Forelimb muscle (tissue), 1 donor: ENCODE measurements at regions not wholly inside any gene's neighbourhood (a gene's known extent, or its start where the extent isn't known, plus 50 kb on each side); places are given as distances from the start of the nearest gene placed in this dataset.

Source experiments
- DNase-seq: peaks from one replicate; pipeline ENCODE4 v3.0.0-alpha.2; 2013; ENCODE audit warnings: low read depth

DNA sequence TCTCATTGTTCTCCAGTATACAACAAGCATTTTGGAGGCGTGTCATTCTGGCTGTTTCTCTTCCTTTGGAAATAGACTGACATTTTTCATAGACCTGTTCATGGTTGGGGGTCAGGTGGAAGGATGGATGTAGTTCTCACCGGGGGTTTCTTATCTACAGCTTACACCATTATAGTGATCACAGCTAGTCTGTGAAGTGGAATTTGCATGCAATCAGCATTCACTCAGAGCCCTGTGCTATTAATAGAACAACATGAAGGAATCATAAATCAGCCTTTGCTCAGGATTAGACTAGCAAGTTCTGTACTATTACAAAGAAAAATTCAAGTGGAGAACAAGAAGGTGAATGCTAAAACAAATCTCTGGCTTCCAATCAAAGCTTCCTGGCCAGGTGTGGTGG is 132.6 kb upstream of the PUDP start:
- no peak for DNase-seq

- no peak for DNase-seq
Measured at GRCh38 chrX:7272346-7272745, 124.4 kb upstream of the PUDP start.

- DNase-seq, result no peak
Measured at GRCh38 chrX:7270933-7271332, 123.0 kb upstream of the PUDP start.

- no peak for DNase-seq
Measured at GRCh38 chrX:7269991-7270390, 122.0 kb upstream of the PUDP start.

- DNase-seq, result no peak
Measured at GRCh38 chrX:7269589-7269988, 121.6 kb upstream of the PUDP start.

GRCh38 chrX:7266288-7266687 is 118.3 kb upstream of the PUDP start:
- DNase-seq, result no peak

DNA sequence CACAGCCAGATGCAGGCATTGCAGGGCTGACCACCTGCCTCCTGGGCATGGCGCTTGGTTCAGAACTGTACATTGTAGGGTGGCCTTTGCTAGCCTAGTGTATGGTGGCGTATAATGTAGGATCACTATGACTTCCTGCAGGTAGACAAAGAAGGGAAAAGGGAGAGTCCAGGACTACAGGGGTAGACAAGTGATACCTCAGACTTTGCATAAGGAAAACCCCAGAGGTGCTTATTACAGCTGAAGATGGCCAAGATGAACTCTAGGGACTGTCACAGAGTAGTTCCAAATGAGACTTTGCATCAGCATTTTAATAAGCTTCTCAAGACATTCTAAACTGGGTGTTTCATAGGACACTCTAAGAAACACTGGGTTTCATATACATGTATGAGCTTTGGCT is 116.4 kb upstream of the PUDP start:
- DNase-seq, result no peak

DNA sequence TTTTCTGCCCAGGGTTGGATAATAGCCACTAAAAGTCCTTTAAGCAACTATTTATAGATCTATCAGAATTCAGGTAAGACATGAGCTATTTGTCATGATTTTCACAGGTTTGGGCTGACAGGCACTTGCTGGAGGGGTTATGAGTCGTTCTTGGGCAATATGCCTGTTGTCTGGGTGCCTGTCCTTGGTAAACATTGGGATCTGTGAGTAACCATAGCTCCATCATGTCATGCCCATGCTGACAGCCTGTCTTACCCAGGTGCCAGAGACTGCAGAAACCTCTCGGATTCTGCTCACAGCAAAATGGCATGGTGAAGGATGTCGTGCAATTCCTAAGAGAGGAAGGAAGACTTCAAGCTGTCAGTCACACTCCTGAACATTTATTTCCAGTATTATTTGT is 116.0 kb upstream of the PUDP start:
- DNase-seq, result no peak

- DNase-seq, result no peak
Measured at GRCh38 chrX:7263330-7263729, 115.4 kb upstream of the PUDP start.

GRCh38 chrX:7262551-7262950 is 114.6 kb upstream of the PUDP start:
- DNase-seq, result no peak

GRCh38 chrX:7261672-7262332 is 113.8 kb upstream of the PUDP start:
- DNase-seq, result no peak

DNA sequence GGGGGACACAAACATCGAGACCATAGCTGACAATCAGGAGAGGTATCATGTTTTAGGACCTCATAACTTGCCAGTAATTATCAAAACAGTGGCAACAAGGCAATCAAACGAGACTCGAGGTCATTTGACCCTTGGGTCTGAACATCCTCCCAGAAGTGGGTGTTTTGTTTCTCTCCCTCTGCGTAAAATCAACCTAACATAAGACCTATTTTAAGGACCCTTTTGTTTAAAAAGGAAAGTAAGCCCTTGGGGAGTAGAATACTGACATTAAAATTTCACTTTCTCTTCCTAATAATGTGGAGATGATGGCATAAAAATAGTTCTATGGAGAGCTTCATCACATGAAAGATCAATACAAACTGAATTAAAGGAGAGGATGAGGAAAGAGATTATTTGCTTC is 106.2 kb upstream of the PUDP start:
- DNase-seq, result no peak

DNA sequence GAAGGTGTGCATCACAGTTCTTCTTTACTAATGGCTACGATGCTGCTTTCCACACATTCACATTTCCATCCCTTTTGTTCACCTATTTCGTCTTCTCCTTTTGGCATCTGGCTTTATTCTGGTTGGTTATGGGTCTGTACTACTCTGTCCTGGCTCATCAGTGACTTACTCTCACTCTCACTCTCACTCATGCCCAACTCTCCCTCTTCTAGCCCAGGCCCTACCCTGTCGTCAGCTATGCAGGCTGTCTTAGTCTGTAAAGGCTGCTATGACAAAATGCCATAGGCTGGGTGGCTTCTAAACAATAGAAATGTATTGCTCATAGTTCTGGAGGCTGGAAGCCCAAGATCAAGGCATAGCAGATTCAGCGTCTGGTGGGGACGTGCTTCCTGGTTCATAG is 105.6 kb upstream of the PUDP start:
- DNase-seq, result no peak

DNA sequence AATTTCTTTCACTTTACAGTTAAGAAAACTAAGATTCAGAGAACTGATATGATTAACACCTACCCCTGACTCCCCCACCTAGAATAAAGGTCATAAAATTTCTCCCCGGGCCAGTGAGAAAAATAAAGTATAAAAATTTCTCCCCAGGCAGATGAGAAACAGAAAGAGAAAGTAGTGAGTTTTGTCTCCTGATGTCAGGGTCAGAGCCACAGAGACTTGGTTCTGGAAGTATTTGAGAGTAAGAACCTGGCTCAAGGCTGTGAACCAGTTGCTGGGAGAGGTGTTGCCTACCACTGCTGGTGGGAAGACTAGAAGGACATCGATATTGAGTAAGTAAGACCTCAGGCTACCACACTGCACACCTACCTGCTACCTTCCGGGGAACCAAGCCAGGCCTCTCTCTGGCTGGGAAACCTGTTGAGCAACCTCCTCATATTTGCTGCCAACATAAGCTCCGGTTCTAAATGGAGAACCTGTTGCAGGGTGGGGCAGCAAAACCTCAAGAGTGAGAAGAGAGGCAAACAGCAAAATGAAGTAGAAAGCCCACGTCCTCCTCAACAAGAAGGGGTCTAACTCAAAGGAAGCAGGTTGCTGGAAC is 104.2 kb upstream of the PUDP start:
- DNase-seq, result no peak

- DNase-seq, result no peak
Measured at GRCh38 chrX:7247346-7247745, 99.4 kb upstream of the PUDP start.

- DNase-seq, result no peak
Measured at GRCh38 chrX:7244405-7244804, 96.5 kb upstream of the PUDP start.

DNA sequence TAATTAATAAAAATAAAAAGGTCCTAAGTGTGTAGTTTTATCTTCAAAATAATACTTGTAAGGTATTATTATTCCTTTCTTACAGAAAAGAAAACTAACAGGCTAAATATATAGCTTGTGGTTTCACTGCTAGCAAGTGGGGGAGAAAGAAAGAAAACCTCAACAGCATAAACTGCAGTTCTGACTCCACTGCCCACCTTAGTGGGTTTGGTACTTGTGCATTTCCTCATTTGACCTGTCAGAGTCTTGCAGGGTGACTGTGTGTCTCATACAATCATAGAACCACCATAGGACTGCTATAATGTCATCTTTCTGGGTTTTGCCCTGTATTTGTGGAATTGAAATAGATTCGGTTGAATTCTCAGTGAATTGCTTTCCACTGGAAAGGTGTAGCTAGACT is 94.7 kb upstream of the PUDP start:
- DNase-seq, result no peak

DNA sequence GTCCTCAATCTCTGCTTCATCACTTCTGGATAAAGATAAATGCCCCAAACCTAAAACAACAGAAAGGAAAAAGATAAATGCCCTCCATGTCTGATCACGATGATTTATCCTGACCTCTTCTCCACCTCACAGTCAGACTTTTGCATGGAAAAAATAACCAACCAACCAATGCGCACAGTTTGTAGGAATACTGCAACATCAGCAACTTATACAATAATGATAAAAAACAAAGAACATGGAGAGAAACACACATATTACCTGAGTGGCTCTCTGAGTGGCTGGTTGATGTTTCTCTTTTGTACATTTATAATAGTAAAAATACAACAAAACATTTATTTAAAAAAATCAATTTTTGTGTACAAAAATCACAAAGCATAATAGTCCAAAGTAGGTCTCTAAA is 93.0 kb upstream of the PUDP start:
- no peak for DNase-seq

GRCh38 chrX:7235071-7235470 is 87.1 kb upstream of the PUDP start:
- DNase-seq, result no peak

DNA sequence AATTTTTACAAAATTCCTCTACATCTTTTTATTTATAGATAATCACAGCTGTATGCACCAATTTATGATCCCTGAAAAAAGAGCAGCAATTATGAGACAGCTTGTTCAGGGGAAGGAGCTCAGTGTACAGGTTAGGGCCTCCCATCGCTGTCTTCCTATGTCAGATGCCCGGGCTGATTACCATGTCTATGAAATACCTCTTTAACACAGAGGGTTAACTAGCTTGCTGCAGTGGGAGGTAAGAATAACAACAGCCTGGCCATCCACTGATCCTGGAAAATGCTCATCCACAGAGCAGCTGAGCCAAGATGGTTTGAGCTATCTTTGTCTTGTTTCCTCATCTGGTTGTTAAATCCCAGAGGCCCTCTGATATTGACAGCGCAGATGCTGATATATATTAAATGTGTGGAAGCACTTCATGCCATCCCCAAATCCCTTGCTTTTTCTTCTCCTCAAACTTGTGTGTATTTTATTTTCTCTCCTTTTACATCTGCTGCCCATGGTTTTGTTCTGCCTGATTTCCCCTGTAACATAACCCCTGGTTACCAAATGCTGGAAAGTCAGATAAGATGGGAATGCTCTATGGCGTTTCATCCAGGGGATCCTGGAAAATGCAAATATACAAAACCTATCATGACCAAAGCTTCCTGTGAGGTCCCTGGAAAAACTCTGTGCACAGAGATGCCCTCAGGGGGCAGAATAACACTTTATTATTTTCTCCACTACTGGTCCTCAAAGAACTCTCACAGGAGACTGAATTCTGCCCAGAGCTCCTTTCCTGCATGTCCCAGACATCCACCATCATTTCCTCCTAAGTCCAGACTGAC is 85.8 kb upstream of the PUDP start:
- no peak for DNase-seq

DNA sequence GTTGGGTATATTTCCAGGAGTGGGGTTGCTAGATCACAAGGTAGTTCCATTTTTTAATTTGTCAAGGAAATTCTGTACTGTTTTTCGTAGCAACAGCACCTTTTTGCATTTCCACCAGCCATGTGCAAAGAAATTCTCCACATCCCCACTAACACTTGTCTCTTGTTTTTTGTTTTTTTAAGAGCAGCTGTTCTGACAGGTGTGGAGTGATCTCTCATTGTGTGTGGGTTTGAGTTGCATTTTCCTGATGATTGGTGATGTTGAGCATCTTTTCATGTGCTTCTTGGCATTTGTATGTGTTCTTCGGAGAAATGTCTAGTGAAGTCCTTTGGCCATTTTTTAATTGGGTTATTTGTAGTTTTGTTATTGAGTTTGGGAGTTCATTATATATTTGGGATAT is 80.3 kb upstream of the PUDP start:
- DNase-seq, result no peak

DNA sequence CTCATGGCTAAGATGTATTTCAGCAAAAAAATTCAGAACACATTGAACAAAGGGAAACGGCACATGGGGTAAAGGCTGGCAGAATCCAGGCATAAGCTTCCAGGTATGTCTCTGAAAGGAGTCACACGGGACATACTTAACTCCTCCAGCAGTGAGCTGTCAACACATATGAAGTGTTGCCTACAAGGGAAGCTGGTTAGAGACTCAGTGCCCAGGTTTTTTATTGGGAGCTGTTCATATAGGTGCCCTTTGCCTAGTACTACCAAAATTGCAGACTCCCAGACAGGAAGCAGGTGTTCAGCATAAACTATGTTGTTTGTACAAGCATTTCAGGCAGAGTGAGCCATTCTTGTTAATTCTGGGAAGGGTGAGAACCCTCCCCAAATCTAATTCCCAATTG is 77.4 kb upstream of the PUDP start:
- DNase-seq, result no peak

- DNase-seq, result no peak
Measured at GRCh38 chrX:7223271-7223670, 75.3 kb upstream of the PUDP start.
